ENCODE measurements at regions not wholly inside any gene's neighbourhood (a gene's known extent, or its start where the extent isn't known, plus 50 kb on each side); places are given as distances from the start of the nearest gene placed in this dataset.
"Not testable (repeated sequence)": the region's sequence is repeated elsewhere in the genome, so short reads cannot be mapped to it uniquely, and the experiment has no call there.

DNA sequence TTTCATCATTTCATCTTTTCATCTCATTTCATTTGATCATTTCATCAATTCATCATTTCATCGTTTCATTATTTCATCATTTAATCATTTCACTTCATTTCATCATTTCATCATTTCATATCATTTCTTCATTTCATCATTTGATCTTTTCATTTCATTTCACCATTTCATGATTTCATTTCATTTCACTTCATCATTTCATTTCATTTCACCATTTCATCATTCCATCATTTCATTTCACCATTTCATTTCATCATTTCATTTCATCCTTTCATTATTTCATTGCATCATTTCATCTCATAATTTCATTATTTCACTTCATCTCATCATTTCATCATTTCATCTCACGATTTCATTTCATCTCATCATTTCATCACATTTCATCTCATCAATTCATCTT lies 127.8 kb downstream of the ANKRD30BL start:
- Mint-ChIP-seq H3K4me3 (no peak overlapping the region), H3K27me3 (ENCODE audit: low read depth) (peaks cover 4% of the 10 kb centered on the region), H3K36me3 (ENCODE audit: low read depth) (no peaks in the 10 kb centered on the region), H3K9me3 (no peaks in the 10 kb centered on the region), H3K27ac (ENCODE audit: unreplicated experiment) (no peak overlapping the region), H3K4me1 (peaks cover 4% of the 10 kb centered on the region)
- no peak for DNase-seq (ENCODE audit: low read depth, low spot score)
- TF ChIP-seq, protein P1, sequence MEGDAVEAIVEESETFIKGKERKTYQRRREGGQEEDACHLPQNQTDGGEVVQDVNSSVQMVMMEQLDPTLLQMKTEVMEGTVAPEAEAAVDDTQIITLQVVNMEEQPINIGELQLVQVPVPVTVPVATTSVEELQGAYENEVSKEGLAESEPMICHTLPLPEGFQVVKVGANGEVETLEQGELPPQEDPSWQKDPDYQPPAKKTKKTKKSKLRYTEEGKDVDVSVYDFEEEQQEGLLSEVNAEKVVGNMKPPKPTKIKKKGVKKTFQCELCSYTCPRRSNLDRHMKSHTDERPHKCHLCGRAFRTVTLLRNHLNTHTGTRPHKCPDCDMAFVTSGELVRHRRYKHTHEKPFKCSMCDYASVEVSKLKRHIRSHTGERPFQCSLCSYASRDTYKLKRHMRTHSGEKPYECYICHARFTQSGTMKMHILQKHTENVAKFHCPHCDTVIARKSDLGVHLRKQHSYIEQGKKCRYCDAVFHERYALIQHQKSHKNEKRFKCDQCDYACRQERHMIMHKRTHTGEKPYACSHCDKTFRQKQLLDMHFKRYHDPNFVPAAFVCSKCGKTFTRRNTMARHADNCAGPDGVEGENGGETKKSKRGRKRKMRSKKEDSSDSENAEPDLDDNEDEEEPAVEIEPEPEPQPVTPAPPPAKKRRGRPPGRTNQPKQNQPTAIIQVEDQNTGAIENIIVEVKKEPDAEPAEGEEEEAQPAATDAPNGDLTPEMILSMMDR (conservative IDR thresholded peaks at IDR 0.05) = no peak

- no peaks in the 10 kb centered on the region for H3K4me1 Mint-ChIP-seq
- no peak overlapping the region for H3K27ac Mint-ChIP-seq (ENCODE audit: unreplicated experiment)
These were observed 128.4 kb downstream of the ANKRD30BL start for GRCh38 chr2:132033365-132033764.

DNA sequence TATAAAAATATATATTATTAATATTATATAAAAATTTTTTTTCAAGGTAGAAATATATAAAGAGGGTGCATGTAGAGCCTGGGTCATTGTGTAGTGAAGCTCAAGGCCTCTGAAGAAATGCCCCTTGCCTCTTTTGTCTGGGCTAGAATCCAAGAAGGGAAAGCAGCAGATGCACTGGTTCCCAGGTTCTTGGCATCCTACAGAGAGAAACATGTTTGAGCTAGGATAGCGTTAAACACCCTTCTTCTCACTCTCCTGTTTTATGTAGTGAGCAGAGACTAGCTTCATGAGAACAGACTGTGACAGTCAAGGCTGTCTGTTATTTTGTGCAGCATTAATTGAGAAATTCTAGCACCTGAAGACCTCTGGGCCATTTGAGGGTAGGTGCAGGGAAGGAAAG lies 149.7 kb downstream of the ANKRD30BL start:
- not testable (repeated sequence) for H3K4me3 Mint-ChIP-seq; H3K4me1 Mint-ChIP-seq; H3K36me3 Mint-ChIP-seq (ENCODE audit: low read depth); DNase-seq (ENCODE audit: low read depth, low spot score); H3K27ac Mint-ChIP-seq (ENCODE audit: unreplicated experiment); H3K9me3 Mint-ChIP-seq
- peaks cover 85% of the 10 kb centered on the region for H3K27me3 Mint-ChIP-seq (ENCODE audit: low read depth)

More at GRCh38 chr2:132033365-132033764, 128.4 kb downstream of the ANKRD30BL start:
- no peaks in the 10 kb centered on the region for H3K9me3 Mint-ChIP-seq
- no peak for DNase-seq (ENCODE audit: low read depth, low spot score)
- TF ChIP-seq, protein P1 (conservative IDR thresholded peaks at IDR 0.05) = no peak
- H3K4me3 Mint-ChIP-seq = no peak overlapping the region
- H3K36me3 Mint-ChIP-seq (ENCODE audit: low read depth) = no peaks in the 10 kb centered on the region
- no peaks in the 10 kb centered on the region for H3K27me3 Mint-ChIP-seq (ENCODE audit: low read depth)

GRCh38 chr2:132009874-132010521 lies 151.8 kb downstream of the ANKRD30BL start:
- peaks cover 92% of the 10 kb centered on the region for H3K27me3 Mint-ChIP-seq (ENCODE audit: low read depth)
- TF ChIP-seq, protein P1 (conservative IDR thresholded peaks at IDR 0.05) = no peak
- no peaks in the 10 kb centered on the region for H3K9me3 Mint-ChIP-seq
- H3K4me1 Mint-ChIP-seq = no peaks in the 10 kb centered on the region
- H3K36me3 Mint-ChIP-seq (ENCODE audit: low read depth) = no peaks in the 10 kb centered on the region
- no peak for DNase-seq (ENCODE audit: low read depth, low spot score)
- no peak overlapping the region for H3K27ac Mint-ChIP-seq (ENCODE audit: unreplicated experiment)
- peak overlapping the region; percentile 64 for H3K4me3 Mint-ChIP-seq

DNA sequence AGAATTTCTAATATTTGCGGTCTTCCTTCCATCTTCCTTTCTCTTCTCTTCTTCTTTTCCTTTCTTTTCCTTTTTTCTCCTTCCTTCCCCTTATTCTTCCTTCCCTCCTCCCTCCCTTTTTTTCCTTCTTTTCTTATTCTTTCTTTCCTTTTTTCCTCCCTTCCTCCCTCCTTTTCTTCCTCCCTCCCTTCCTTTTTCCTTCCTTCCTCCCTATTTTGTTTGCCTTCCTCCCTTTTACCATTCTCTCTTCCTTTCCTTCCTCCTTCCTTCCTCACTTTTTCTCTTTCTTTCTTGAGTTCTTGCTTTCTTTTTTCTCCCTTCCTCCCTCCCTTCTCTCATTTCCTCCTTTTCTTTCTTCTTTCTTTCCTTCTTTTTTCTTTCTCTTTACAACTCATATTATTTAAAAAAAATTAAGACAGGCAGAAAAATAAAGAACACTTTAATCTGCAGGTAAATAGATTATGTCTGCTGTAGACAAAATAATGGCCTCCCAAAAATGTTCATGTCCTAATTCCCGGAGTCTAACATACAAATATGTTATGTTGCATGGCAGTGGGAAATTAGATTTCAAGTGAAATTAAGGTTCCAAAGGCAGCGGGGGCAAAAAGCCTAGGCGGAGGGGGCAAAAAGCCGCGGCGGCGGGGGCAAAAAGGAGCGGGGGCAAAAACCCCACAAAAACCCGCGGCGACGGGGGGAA lies 152.4 kb downstream of the ANKRD30BL start:
- Mint-ChIP-seq H3K4me1 (no peaks in the 10 kb centered on the region), H3K9me3 (peaks cover 2% of the 10 kb centered on the region), H3K27ac (ENCODE audit: unreplicated experiment) (no peak overlapping the region), H3K36me3 (ENCODE audit: low read depth) (no peaks in the 10 kb centered on the region), H3K4me3 (peak overlapping the region; percentile 65), H3K27me3 (ENCODE audit: low read depth) (peaks cover 92% of the 10 kb centered on the region)
- TF ChIP-seq, protein P1 (conservative IDR thresholded peaks at IDR 0.05) = no peak
- no peak for DNase-seq (ENCODE audit: low read depth, low spot score)

DNA sequence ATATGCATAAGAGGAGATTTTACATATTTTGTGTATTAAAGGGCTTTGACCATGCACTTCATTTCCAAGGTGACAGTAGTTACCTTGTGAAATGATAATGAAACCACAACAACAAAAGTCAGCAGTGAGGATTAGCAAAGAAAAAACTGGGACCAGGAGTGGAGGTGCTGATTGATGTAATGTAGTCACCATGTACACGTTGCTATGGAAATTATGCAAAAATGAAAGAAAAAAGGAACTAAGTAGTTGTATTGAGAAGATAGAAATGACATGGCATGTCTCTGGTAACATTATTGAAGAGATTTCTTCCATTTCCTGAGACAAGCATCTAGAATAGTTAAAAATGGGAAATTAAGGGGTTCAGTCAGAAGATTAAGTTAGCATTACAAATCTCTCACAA lies 171.0 kb downstream of the ANKRD30BL start:
- not testable (repeated sequence) for H3K27me3 Mint-ChIP-seq (ENCODE audit: low read depth); H3K4me1 Mint-ChIP-seq; H3K36me3 Mint-ChIP-seq (ENCODE audit: low read depth); H3K4me3 Mint-ChIP-seq; H3K9me3 Mint-ChIP-seq; H3K27ac Mint-ChIP-seq (ENCODE audit: unreplicated experiment); DNase-seq (ENCODE audit: low read depth, low spot score)

DNA sequence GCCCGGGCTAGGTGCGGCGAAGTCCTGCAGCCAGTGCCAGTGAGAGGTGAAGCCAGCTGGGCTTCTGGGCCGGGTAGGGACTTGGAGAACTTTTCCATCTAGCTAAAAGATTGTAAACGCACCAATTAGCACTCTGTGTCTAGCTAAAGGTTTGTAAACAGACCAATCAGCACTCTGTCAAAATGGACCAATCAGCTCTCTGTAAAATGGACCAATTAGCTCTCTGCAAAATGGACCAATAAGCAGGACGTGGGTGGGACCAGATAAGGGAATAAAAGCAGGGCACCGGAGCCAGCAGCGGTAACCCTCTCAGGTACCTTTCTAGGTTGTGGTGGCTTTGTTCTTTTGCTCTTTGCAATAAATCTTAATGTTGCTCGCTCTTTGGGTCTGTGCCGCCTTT lies 195.1 kb downstream of the ANKRD30BL start:
- not testable (repeated sequence) for H3K27ac Mint-ChIP-seq (ENCODE audit: unreplicated experiment); H3K4me1 Mint-ChIP-seq; H3K27me3 Mint-ChIP-seq (ENCODE audit: low read depth); DNase-seq (ENCODE audit: low read depth, low spot score); H3K9me3 Mint-ChIP-seq; H3K36me3 Mint-ChIP-seq (ENCODE audit: low read depth); H3K4me3 Mint-ChIP-seq
